ENCODE measurements at regions not wholly inside any gene's neighbourhood (a gene's known extent, or its start where the extent isn't known, plus 50 kb on each side); places are given as distances from the start of the nearest gene placed in this dataset.

DNA sequence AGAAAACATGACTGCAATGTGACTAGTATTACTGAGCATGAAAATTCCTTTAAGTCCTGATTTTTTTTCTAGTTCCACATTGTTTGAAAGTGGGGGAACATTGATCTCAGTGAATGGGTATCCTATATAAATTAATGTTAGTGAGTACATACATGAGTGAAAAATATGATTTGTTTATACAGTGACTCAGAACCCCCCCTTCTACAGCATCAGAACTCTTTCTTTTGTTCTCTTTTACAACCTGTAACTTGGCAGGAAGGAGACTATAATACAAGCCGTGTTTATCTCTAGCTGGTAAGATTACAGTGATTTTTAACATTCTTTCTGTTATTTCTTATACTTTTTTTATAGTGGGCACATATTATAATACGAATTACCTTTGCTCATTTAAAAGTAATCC, 384.7 kb downstream of the PDCD6IP start:
- peak overlapping the region in 1 of 3 experiments; percentile 5 for H3K4me3 ChIP-seq (replicated peaks in 1 of 3; ENCODE audit: insufficient read depth in 1 of 3, low read depth in 1 of 3, low read length in 3 of 3)
- H3K9me1 ChIP-seq (replicated peaks; ENCODE audit: control insufficient read depth, extremely low read depth, insufficient read depth, low read length) = no peaks in the 10 kb centered on the region
- intact Hi-C loops (cut with micrococcal nuclease) = loop anchor here (2.0 kb wide), 2 partner anchors 24 to 38 kb away; no protein-coding TSS in a partner anchor
- dilution Hi-C loops (cut with MboI; ENCODE audit: extremely low pct_ligation_motif_present, low sequenced_read_pairs) = no loop called here
- H3K27me3 ChIP-seq (ENCODE audit: control insufficient read depth in 2 of 2, insufficient read depth in 2 of 2, low read length in 2 of 2) = no peaks in the 10 kb centered on the region
- peak overlapping the region; percentile 65 for H2AFZ ChIP-seq (ENCODE audit: low read depth, low read length)
- H4K20me1 ChIP-seq (replicated peaks; ENCODE audit: control insufficient read depth, extremely low read depth, insufficient read depth, low read length) = no peaks in the 10 kb centered on the region
- ChIA-PET POLR2A (no interaction called here), CTCF (interaction anchor here (1.2 to 2.6 kb wide), 3 partner anchors 10 to 78 kb away, joined by 3 to 8 read pairs (median 5); no protein-coding TSS in a partner anchor)
- peak overlapping the region; percentile 21 for H3K4me2 ChIP-seq (ENCODE audit: insufficient read depth, low read length)
- H3K9me3 ChIP-seq (replicated peaks; ENCODE audit: control insufficient read depth, insufficient read depth, low read length) = no peaks in the 10 kb centered on the region
- H3K4me1 ChIP-seq (ENCODE audit: control insufficient read depth, extremely low read depth, insufficient read depth, low read length) = peaks cover 17% of the 10 kb centered on the region
- BruUV-seq (replicated peaks) = no TSS peak
- peak; percentile 77 for FAIRE-seq
- no peaks in the 10 kb centered on the region for H3K36me3 ChIP-seq (ENCODE audit: control insufficient read depth in 2 of 2, extremely low read depth in 1 of 2, insufficient read depth in 2 of 2, low read length in 2 of 2)
- H3K9ac ChIP-seq (replicated peaks; ENCODE audit: extremely low read depth, insufficient read depth, low read length) = peak overlapping the region; percentile 44
- DNase-seq (ENCODE audit: low read depth, low spot score) = peak; percentile 85
- no peak for TF ChIP-seq GATA2 (IDR thresholded peaks at IDR 0.05; ENCODE audit: insufficient read depth, insufficient read length, low read depth, low read length)
- TF ChIP-seq POLR2AphosphoS5 (IDR thresholded peaks at IDR 0.05; ENCODE audit: insufficient read depth, low read depth, low read length) = no peak
- TF ChIP-seq JUN (IDR thresholded peaks at IDR 0.05; ENCODE audit: borderline replicate concordance, insufficient read depth, insufficient read length, low read depth) = peak; percentile 72
- TF ChIP-seq CTCF (IDR thresholded peaks at IDR 0.05; ENCODE audit: extremely low read depth in 1 of 2, insufficient read depth in 1 of 2, low read depth in 1 of 2, low read length in 2 of 2) = no peak
- peak; percentile 64 for TF ChIP-seq FOS (IDR thresholded peaks at IDR 0.05; ENCODE audit: borderline replicate concordance, insufficient read depth, low read length)
- no peak for TF ChIP-seq EZH2 (IDR thresholded peaks at IDR 0.05; ENCODE audit: borderline replicate concordance, low read depth, low read length, severe bottlenecking)
- TF ChIP-seq MAX (IDR thresholded peaks at IDR 0.05; ENCODE audit: insufficient read depth, insufficient read length) = no peak
- TF ChIP-seq MYC (IDR thresholded peaks at IDR 0.05; ENCODE audit: low read depth, low read length) = no peak
- TF ChIP-seq POLR2A (IDR thresholded peaks at IDR 0.05; ENCODE audit: low read depth, low read length) = no peak
- no peaks in the 10 kb centered on the region for H3K79me2 ChIP-seq (ENCODE audit: control insufficient read depth, insufficient read depth, low read length)
- peak overlapping the region; percentile 45 for H3K27ac ChIP-seq (ENCODE audit: insufficient read depth, low read depth, low read length)

All from endothelial cell of umbilical vein (primary cell).